ENCODE measurements at regions not wholly inside any gene's neighbourhood (a gene's known extent, or its start where the extent isn't known, plus 50 kb on each side); places are given as distances from the start of the nearest gene placed in this dataset.

DNA sequence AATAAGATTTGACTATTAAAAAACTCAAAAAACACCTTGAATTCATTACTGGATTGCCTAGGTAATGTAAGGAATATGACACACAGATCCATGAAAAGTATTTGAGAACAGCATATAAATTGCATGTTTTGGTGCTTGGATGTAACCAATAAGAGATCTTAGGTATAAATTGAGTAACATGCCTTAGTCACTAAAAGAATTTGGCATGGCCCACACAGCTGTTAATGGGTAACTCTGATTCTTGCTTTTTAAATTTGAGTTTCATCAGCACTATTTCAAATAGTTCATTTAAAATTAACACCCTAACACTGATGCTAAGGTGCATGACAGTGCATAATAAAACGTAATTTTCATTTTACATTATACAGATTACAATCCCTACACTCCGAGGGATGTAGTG is 779.3 kb upstream of the WWC1 start:
- no peak for TF ChIP-seq CTCF (IDR thresholded peaks at IDR 0.05 in 8 of 11, conservative IDR thresholded peaks at IDR 0.05 in 3 of 11)
- TF ChIP-seq POLR2A (IDR thresholded peaks at IDR 0.05), result no peak
- no peak for TF ChIP-seq POLR2AphosphoS5 (IDR thresholded peaks at IDR 0.05)
- intact Hi-C loops (cut with DNase I; ENCODE audit: low total_unique reads), result no loop called here
- H3K27ac ChIP-seq, result no peak overlapping the region
- H3K27me3 ChIP-seq (replicated peaks in 1 of 7), result no peaks in the 10 kb centered on the region
- H3K9me3 ChIP-seq, result no peaks in the 10 kb centered on the region
- no peaks in the 10 kb centered on the region for H3K36me3 ChIP-seq
- H3K4me3 ChIP-seq, result no peak overlapping the region
- WGBS, 5 donors, result 66 to 75% (median 72%) methylated on average over 2 of the region's 2 CpGs
- H3K4me1 ChIP-seq, result no peaks in the 10 kb centered on the region
- no peak for DNase-seq

GRCh38 chr5:167513381-167513780 is 778.1 kb upstream of the WWC1 start:
- TF ChIP-seq POLR2AphosphoS5 (IDR thresholded peaks at IDR 0.05) (no peak), POLR2A (IDR thresholded peaks at IDR 0.05) (no peak), CTCF (IDR thresholded peaks at IDR 0.05 in 8 of 11, conservative IDR thresholded peaks at IDR 0.05 in 3 of 11) (no peak)
- H3K9me3 ChIP-seq, result peaks cover 0 to 1% (median 0%) of the 10 kb centered on the region in 8 donors
- no peaks in the 10 kb centered on the region for H3K36me3 ChIP-seq
- no peaks in the 10 kb centered on the region for H3K4me1 ChIP-seq
- intact Hi-C loops (cut with DNase I; ENCODE audit: low total_unique reads), result no loop called here
- no peak for DNase-seq
- 60 to 68% (median 62%) methylated on average over 7 of the region's 7 CpGs for WGBS, 5 donors
- no peak overlapping the region for H3K27ac ChIP-seq
- H3K4me3 ChIP-seq, result no peak overlapping the region
- H3K27me3 ChIP-seq (replicated peaks in 1 of 7), result no peaks in the 10 kb centered on the region

- intact Hi-C loops (cut with DNase I; ENCODE audit: low total_unique reads), result no loop called here
- H3K4me1 ChIP-seq, result no peaks in the 10 kb centered on the region
- WGBS, 5 donors, result 69 to 90% (median 76%) methylated on average over 2 of the region's 2 CpGs
Measured at GRCh38 chr5:167514461-167514860, 777.0 kb upstream of the WWC1 start.

DNA sequence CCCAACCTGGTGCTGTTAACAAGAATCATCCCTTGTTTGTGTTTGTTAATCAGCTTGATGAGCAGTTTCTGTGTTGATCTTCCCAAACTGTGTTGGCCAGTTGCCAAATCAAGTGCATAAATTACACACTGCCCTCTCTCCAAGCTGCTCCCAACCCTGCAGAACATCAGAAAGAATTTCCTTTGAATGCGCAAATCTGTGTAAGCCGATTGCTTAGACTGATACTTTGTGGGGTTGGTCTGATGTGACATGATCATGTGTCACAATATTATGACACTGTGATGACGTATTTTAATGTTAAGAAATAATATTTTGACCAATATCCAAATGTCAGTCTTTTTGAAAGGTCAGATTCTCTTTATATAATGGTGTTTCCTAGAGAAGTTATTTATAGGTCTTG is 766.4 kb upstream of the WWC1 start:
- Histone ChIP-seq H3K9me3 (peaks cover 0 to 11% (median 0%) of the 10 kb centered on the region in 8 donors), H3K36me3 (no peaks in the 10 kb centered on the region), H3K4me3 (no peak overlapping the region), H3K4me1 (no peaks in the 10 kb centered on the region), H3K27ac (no peak overlapping the region), H3K27me3 (replicated peaks in 1 of 7) (no peaks in the 10 kb centered on the region)
- DNase-seq, result no peak
- 69 to 79% (median 71%) methylated on average over 3 of the region's 3 CpGs for WGBS, 5 donors
- TF ChIP-seq POLR2A (IDR thresholded peaks at IDR 0.05), result no peak
- TF ChIP-seq CTCF (IDR thresholded peaks at IDR 0.05 in 8 of 11, conservative IDR thresholded peaks at IDR 0.05 in 3 of 11), result no peak
- no peak for TF ChIP-seq POLR2AphosphoS5 (IDR thresholded peaks at IDR 0.05)
- intact Hi-C loops (cut with DNase I; ENCODE audit: low total_unique reads), result no loop called here

More at GRCh38 chr5:167514461-167514860, 777.0 kb upstream of the WWC1 start:
- no peak overlapping the region for H3K27ac ChIP-seq
- TF ChIP-seq POLR2A (IDR thresholded peaks at IDR 0.05) (no peak), CTCF (IDR thresholded peaks at IDR 0.05 in 8 of 11, conservative IDR thresholded peaks at IDR 0.05 in 3 of 11) (no peak), POLR2AphosphoS5 (IDR thresholded peaks at IDR 0.05) (no peak)
- H3K4me3 ChIP-seq, result no peak overlapping the region
- no peaks in the 10 kb centered on the region for H3K27me3 ChIP-seq (replicated peaks in 1 of 7)
- DNase-seq, result no peak
- peaks cover 0 to 4% (median 0%) of the 10 kb centered on the region in 8 donors for H3K9me3 ChIP-seq
- no peaks in the 10 kb centered on the region for H3K36me3 ChIP-seq
